ENCODE measurements at regions not wholly inside any gene's neighbourhood (a gene's known extent, or its start where the extent isn't known, plus 50 kb on each side); places are given as distances from the start of the nearest gene placed in this dataset.
"Not testable (repeated sequence)": the region's sequence is repeated elsewhere in the genome, so short reads cannot be mapped to it uniquely, and the experiment has no call there.

GRCh38 chr2:195543902-195544894, 112.8 kb upstream of the SLC39A10 start:
- peak; percentile 87 for DNase-seq (ENCODE audit: low read depth)
- in situ Hi-C loops (cut with HindIII; ENCODE audit: low pct_unique_long_range_greater_than_20kb, low sequenced_read_pairs), result no loop called here

GRCh38 chr2:195543063-195543462, 114.0 kb upstream of the SLC39A10 start:
- in situ Hi-C loops (cut with HindIII; ENCODE audit: low pct_unique_long_range_greater_than_20kb, low sequenced_read_pairs), result no loop called here
- no peak for DNase-seq (ENCODE audit: low read depth)

GRCh38 chr2:195542067-195542466, 115.0 kb upstream of the SLC39A10 start:
- no peak for DNase-seq (ENCODE audit: low read depth)
- in situ Hi-C loops (cut with HindIII; ENCODE audit: low pct_unique_long_range_greater_than_20kb, low sequenced_read_pairs), result no loop called here

- no peak for DNase-seq (ENCODE audit: low read depth)
- in situ Hi-C loops (cut with HindIII; ENCODE audit: low pct_unique_long_range_greater_than_20kb, low sequenced_read_pairs), result no loop called here
These were observed 118.1 kb upstream of the SLC39A10 start for GRCh38 chr2:195538937-195539336.

- in situ Hi-C loops (cut with HindIII; ENCODE audit: low pct_unique_long_range_greater_than_20kb, low sequenced_read_pairs), result no loop called here
These were observed 119.2 kb upstream of the SLC39A10 start for GRCh38 chr2:195537811-195538210.

GRCh38 chr2:195536906-195537305, 120.1 kb upstream of the SLC39A10 start:
- in situ Hi-C loops (cut with HindIII; ENCODE audit: low pct_unique_long_range_greater_than_20kb, low sequenced_read_pairs), result no loop called here
- no peak for DNase-seq (ENCODE audit: low read depth)

More at GRCh38 chr2:195537811-195538210, 119.2 kb upstream of the SLC39A10 start:
- no peak for DNase-seq (ENCODE audit: low read depth)

- in situ Hi-C loops (cut with HindIII; ENCODE audit: low pct_unique_long_range_greater_than_20kb, low sequenced_read_pairs), result no loop called here
These were observed 121.0 kb upstream of the SLC39A10 start for GRCh38 chr2:195535911-195536522.

GRCh38 chr2:195534971-195535370, 122.1 kb upstream of the SLC39A10 start:
- in situ Hi-C loops (cut with HindIII; ENCODE audit: low pct_unique_long_range_greater_than_20kb, low sequenced_read_pairs), result no loop called here
- DNase-seq (ENCODE audit: low read depth), result no peak

More at GRCh38 chr2:195535911-195536522, 121.0 kb upstream of the SLC39A10 start:
- no peak for DNase-seq (ENCODE audit: low read depth)

- peak; percentile 62 for DNase-seq (ENCODE audit: low read depth)
- in situ Hi-C loops (cut with HindIII; ENCODE audit: low pct_unique_long_range_greater_than_20kb, low sequenced_read_pairs), result no loop called here
These were observed 123.0 kb upstream of the SLC39A10 start for GRCh38 chr2:195533771-195534642.

- DNase-seq (ENCODE audit: low read depth), result peak; percentile 35
- in situ Hi-C loops (cut with HindIII; ENCODE audit: low pct_unique_long_range_greater_than_20kb, low sequenced_read_pairs), result no loop called here
These were observed 124.3 kb upstream of the SLC39A10 start for GRCh38 chr2:195532628-195533271.

- DNase-seq (ENCODE audit: low read depth), result no peak
- in situ Hi-C loops (cut with HindIII; ENCODE audit: low pct_unique_long_range_greater_than_20kb, low sequenced_read_pairs), result no loop called here
These were observed 124.8 kb upstream of the SLC39A10 start for GRCh38 chr2:195532255-195532627.

- DNase-seq (ENCODE audit: low read depth), result peak; percentile 74
- in situ Hi-C loops (cut with HindIII; ENCODE audit: low pct_unique_long_range_greater_than_20kb, low sequenced_read_pairs), result no loop called here
These were observed 125.3 kb upstream of the SLC39A10 start for GRCh38 chr2:195531754-195532153.

- in situ Hi-C loops (cut with HindIII; ENCODE audit: low pct_unique_long_range_greater_than_20kb, low sequenced_read_pairs); DNase-seq (ENCODE audit: low read depth): not testable (repeated sequence)
These were observed 133.8 kb upstream of the SLC39A10 start for GRCh38 chr2:195523242-195523641.

GRCh38 chr2:195521589-195521988, 135.4 kb upstream of the SLC39A10 start:
- in situ Hi-C loops (cut with HindIII; ENCODE audit: low pct_unique_long_range_greater_than_20kb, low sequenced_read_pairs), result no loop called here
- no peak for DNase-seq (ENCODE audit: low read depth)

- in situ Hi-C loops (cut with HindIII; ENCODE audit: low pct_unique_long_range_greater_than_20kb, low sequenced_read_pairs), result no loop called here
- DNase-seq (ENCODE audit: low read depth), result peak; percentile 81
These were observed 136.3 kb upstream of the SLC39A10 start for GRCh38 chr2:195520671-195521155.

GRCh38 chr2:195515551-195515950, 141.5 kb upstream of the SLC39A10 start:
- no peak for DNase-seq (ENCODE audit: low read depth)
- in situ Hi-C loops (cut with HindIII; ENCODE audit: low pct_unique_long_range_greater_than_20kb, low sequenced_read_pairs), result no loop called here

GRCh38 chr2:195514365-195514764, 142.7 kb upstream of the SLC39A10 start:
- DNase-seq (ENCODE audit: low read depth), result no peak

GRCh38 chr2:195513119-195513518, 143.9 kb upstream of the SLC39A10 start:
- DNase-seq (ENCODE audit: low read depth), result no peak
- in situ Hi-C loops (cut with HindIII; ENCODE audit: low pct_unique_long_range_greater_than_20kb, low sequenced_read_pairs), result no loop called here

More at GRCh38 chr2:195514365-195514764, 142.7 kb upstream of the SLC39A10 start:
- in situ Hi-C loops (cut with HindIII; ENCODE audit: low pct_unique_long_range_greater_than_20kb, low sequenced_read_pairs), result no loop called here

Measured in Caki2 (cell line).